ENCODE measurements at regions not wholly inside any gene's neighbourhood (a gene's known extent, or its start where the extent isn't known, plus 50 kb on each side); places are given as distances from the start of the nearest gene placed in this dataset.

- peaks cover 9% of the 10 kb centered on the region for H3K9me3 Mint-ChIP-seq (ENCODE audit: unreplicated experiment)
- H3K27ac Mint-ChIP-seq (ENCODE audit: unreplicated experiment), result no peak overlapping the region
- TF ChIP-seq CTCF (IDR thresholded peaks at IDR 0.05; ENCODE audit: insufficient read depth in 1 of 2, low read depth in 1 of 2, low read length in 1 of 2, severe bottlenecking in 1 of 2, unreplicated experiment in 1 of 2), result no peak
- Histone ChIP-seq H3K4me3 (ENCODE audit: low read depth, low read length) (no peak overlapping the region), H3K9me3 (0 out of 2 replicates have a peak, but pooled peaks cover 5% of the 10 kb centered on the region), H3K36me3 (ENCODE audit: control insufficient read depth, insufficient read depth, low read length) (no peaks in the 10 kb centered on the region), H3K4me1 (no peaks in the 10 kb centered on the region), H3K27me3 (replicated peaks; ENCODE audit: control insufficient read depth, insufficient read depth, low read length) (no peaks in the 10 kb centered on the region)
- intact Hi-C loops (cut with micrococcal nuclease; ENCODE audit: unreplicated experiment), result no loop called here
- no peaks in the 10 kb centered on the region for H3K4me1 Mint-ChIP-seq (ENCODE audit: low read depth, unreplicated experiment)
- no peak overlapping the region for H3K4me3 Mint-ChIP-seq (ENCODE audit: unreplicated experiment)
- H3K27me3 Mint-ChIP-seq (ENCODE audit: insufficient read depth, unreplicated experiment), result no peaks in the 10 kb centered on the region
- no peak for DNase-seq
- no TSS peak for BruUV-seq (replicated peaks)
- CTCF ChIA-PET, result no interaction called here
- H3K36me3 Mint-ChIP-seq (ENCODE audit: insufficient read depth, unreplicated experiment), result no peaks in the 10 kb centered on the region
- POLR2A ChIA-PET, result no interaction called here
These were observed 588.8 kb upstream of the PBX1 start for GRCh38 chr1:163970151-163970550.

DNA sequence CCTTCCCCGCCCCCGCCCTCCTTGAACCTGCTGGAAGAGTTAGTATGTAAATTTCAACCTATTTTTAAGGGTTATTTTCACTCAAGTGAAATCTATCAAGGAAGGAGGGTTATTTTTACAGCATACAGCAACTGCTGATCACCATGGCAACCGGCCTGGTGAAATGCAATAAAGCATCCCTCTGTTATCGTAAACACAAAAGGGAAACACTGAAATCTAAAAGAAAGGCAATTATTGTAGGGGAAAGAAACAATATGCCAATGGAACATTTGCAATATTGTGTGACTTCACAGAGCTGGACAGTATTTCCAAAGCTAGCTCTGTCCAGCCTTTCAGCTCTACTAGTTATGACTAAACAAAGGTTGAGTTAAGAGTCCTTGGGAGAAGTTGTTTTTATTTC lies 588.3 kb upstream of the PBX1 start:
- no peaks in the 10 kb centered on the region for H3K27me3 Mint-ChIP-seq (ENCODE audit: insufficient read depth, unreplicated experiment)
- intact Hi-C loops (cut with micrococcal nuclease; ENCODE audit: unreplicated experiment), result no loop called here
- no TSS peak for BruUV-seq (replicated peaks)
- ChIA-PET CTCF (no interaction called here), POLR2A (no interaction called here)
- H3K9me3 Mint-ChIP-seq (ENCODE audit: unreplicated experiment), result peaks cover 4% of the 10 kb centered on the region
- H3K36me3 Mint-ChIP-seq (ENCODE audit: insufficient read depth, unreplicated experiment), result no peaks in the 10 kb centered on the region
- H3K4me3 Mint-ChIP-seq (ENCODE audit: unreplicated experiment), result no peak overlapping the region
- Histone ChIP-seq H3K9me3 (0 out of 2 replicates have a peak, but pooled peaks cover 5% of the 10 kb centered on the region), H3K4me1 (no peaks in the 10 kb centered on the region), H3K27me3 (replicated peaks; ENCODE audit: control insufficient read depth, insufficient read depth, low read length) (no peaks in the 10 kb centered on the region), H3K36me3 (ENCODE audit: control insufficient read depth, insufficient read depth, low read length) (no peaks in the 10 kb centered on the region), H3K4me3 (ENCODE audit: low read depth, low read length) (no peak overlapping the region)
- no peak for TF ChIP-seq CTCF (IDR thresholded peaks at IDR 0.05; ENCODE audit: insufficient read depth in 1 of 2, low read depth in 1 of 2, low read length in 1 of 2, severe bottlenecking in 1 of 2, unreplicated experiment in 1 of 2)
- no peaks in the 10 kb centered on the region for H3K4me1 Mint-ChIP-seq (ENCODE audit: low read depth, unreplicated experiment)
- no peak for DNase-seq
- H3K27ac Mint-ChIP-seq (ENCODE audit: unreplicated experiment), result no peak overlapping the region

- H3K4me3 ChIP-seq (ENCODE audit: low read depth, low read length), result no peak overlapping the region
- H3K9me3 ChIP-seq, result no peaks in the 10 kb centered on the region
- ChIA-PET CTCF (no interaction called here), POLR2A (no interaction called here)
- intact Hi-C loops (cut with micrococcal nuclease; ENCODE audit: unreplicated experiment), result no loop called here
- no peak for TF ChIP-seq CTCF (IDR thresholded peaks at IDR 0.05; ENCODE audit: insufficient read depth in 1 of 2, low read depth in 1 of 2, low read length in 1 of 2, severe bottlenecking in 1 of 2, unreplicated experiment in 1 of 2)
- Mint-ChIP-seq H3K4me1 (ENCODE audit: low read depth, unreplicated experiment) (no peaks in the 10 kb centered on the region), H3K27me3 (ENCODE audit: insufficient read depth, unreplicated experiment) (peaks cover 4% of the 10 kb centered on the region), H3K27ac (ENCODE audit: unreplicated experiment) (no peak overlapping the region), H3K36me3 (ENCODE audit: insufficient read depth, unreplicated experiment) (no peaks in the 10 kb centered on the region), H3K9me3 (ENCODE audit: unreplicated experiment) (no peaks in the 10 kb centered on the region), H3K4me3 (ENCODE audit: unreplicated experiment) (no peak overlapping the region)
- no peaks in the 10 kb centered on the region for H3K27me3 ChIP-seq (replicated peaks; ENCODE audit: control insufficient read depth, insufficient read depth, low read length)
- no peak for DNase-seq
- H3K4me1 ChIP-seq, result no peaks in the 10 kb centered on the region
- H3K36me3 ChIP-seq (ENCODE audit: control insufficient read depth, insufficient read depth, low read length), result no peaks in the 10 kb centered on the region
- BruUV-seq (replicated peaks), result no TSS peak
These were observed 585.4 kb upstream of the PBX1 start for GRCh38 chr1:163973586-163973985.
